GM12874 (cell line): ENCODE measurements at regions not wholly inside any gene's neighbourhood (a gene's known extent, or its start where the extent isn't known, plus 50 kb on each side); places are given as distances from the start of the nearest gene placed in this dataset.

Experiments used
- CTCF ChIP-seq: IDR thresholded peaks from 2 replicates; pipeline ENCODE4 v1.5.1; 2011; ENCODE audit warnings: low read depth, mild to moderate bottlenecking, control low read depth, low read length, moderate library complexity; ENCODE audit not compliant: insufficient read depth

DNA sequence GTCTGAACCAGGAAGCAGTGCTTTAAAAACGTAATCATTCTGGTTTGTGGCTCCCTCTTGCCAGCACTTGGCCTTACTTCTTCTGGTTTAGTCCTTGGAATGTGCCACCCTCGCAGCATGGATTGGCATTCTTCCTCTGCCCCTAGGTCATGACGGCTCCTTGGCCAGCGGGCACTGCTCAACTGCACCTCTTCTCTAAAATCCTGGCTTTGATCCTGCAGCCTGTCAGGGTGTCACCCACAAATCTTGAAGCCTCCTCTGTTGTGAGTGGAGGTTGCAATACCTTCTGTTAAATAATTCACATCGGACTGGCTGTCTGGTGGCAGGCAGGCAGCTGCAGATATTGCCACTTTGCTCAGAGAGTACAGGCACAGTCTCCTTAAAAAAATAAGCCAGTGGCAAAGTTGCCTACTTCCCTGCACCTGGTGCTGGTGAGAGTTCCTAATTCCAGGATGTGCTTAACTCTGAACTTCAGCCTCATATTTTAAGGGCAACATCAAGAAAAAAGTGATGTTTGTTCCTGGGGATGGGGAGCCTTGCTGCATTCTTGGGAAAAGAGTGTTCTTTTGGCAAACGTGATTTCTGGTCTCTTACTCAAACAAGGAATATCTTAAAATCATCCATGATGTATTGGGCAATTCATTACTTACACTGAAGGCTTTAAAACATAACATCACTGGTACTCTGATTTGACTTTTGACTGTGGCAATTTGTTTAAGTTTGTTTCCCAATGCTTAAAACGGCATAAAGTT, 179.8 kb downstream of the FOXA2 start:
- TF ChIP-seq CTCF = no peak

DNA sequence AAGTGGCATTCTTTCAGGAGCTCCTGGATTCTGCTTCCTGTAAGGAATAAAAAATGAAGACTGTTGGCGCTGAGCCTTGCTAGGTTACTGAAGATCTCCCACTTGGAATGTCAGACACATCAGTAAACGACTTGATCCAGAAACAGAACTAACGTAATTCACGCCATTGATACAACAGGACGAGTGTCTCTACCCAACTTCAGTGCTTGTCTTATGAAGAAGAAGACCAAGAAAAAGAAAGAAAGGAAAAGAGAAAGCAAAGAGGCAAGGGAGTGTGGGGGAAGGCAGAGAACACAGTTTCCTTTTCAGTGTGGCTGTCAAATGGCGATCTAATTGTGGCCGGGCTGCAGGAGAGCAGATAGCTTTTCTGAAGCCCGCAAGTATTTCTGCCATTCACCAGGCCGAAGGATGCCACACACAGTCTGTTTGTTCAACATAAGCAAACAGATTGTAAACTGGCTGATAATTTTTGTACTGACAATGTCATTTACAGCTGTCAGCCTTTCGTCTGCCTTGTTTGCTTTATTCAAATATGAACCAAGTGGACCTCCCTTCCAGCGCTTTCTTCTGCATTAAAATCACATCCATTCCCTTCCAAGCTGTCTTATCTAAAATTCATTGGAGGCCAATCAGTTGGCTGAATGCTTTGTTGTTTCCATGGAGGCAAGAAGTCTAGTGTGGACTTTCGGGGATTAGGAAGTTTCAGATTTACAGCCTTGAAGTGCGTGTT, 180.6 kb downstream of the FOXA2 start:
- no peak for TF ChIP-seq CTCF

GRCh38 chr20:22403022-22403631, 181.2 kb downstream of the FOXA2 start:
- TF ChIP-seq CTCF = no peak

DNA sequence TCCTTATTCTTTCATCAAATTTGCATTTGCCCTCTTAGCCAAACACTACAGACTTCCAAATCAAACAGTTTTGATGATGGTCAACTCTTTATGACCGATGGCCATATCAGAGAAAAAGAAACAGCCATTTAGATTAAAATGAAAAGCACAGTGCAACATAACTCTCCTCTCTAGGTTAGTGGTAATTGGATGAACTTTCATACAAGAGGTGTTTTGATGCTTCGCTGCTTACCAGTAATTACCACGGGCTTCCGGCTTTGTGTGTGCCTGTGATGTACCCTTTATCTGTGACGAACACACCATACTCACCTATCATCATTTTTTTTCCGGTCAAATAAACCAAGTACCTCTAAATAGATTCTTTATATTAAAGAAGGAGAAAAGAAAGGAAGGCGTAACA, 181.8 kb downstream of the FOXA2 start:
- TF ChIP-seq CTCF = no peak

DNA sequence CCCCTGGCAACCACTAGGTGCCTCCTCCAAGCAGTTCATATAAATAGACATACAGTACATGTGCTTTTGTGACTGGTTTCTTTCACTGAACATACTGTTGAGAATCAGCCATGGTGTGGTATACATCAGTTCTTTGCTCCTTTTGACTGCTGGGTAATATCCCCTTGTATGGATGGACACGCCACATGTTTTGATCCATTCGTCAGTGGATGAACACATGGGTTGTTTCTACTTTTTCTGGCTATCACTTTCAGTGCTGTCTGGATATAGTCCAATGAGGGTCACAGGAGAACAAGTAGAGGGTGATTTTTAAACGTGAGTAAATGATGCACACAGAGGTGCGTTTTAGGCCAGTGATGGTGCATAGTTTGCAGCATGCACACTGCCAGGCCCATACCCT, 183.9 kb downstream of the FOXA2 start:
- no peak for TF ChIP-seq CTCF

DNA sequence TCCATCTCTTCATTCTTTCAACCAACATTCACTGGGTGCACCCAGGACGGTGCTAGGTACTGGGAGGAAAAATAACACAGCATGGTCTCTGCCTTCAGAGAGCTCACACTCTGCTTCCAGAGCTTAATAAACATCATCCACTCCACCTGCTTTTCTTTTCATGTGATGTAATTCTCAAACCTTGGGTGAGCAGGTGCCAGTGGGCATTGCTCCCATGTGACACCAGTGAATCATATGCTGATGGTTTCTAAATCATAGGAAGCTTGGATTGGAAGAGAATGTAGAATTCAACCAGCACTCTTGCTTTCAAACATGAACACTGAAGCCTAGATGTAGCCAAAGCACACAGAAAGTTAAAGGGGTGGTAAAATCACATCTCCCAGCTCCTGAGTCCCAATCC, 189.8 kb downstream of the FOXA2 start:
- no peak for TF ChIP-seq CTCF

- TF ChIP-seq CTCF = no peak
Measured at GRCh38 chr20:22390543-22390903, 193.8 kb downstream of the FOXA2 start.
